ENCODE measurements at regions not wholly inside any gene's neighbourhood (a gene's known extent, or its start where the extent isn't known, plus 50 kb on each side); places are given as distances from the start of the nearest gene placed in this dataset.

- Histone ChIP-seq H3K79me2 (ENCODE audit: low read length) (no peaks in the 10 kb centered on the region), H3K27me3 (ENCODE audit: low read depth, low read length) (no peaks in the 10 kb centered on the region), H3K9me3 (ENCODE audit: insufficient read depth, low read length) (no peaks in the 10 kb centered on the region), H3K4me3 (ENCODE audit: low read length) (no peak overlapping the region), H3K27ac (ENCODE audit: low read length) (no peak overlapping the region), H2AFZ (ENCODE audit: low read depth, low read length) (no peak overlapping the region), H3K9ac (ENCODE audit: low read length) (no peak overlapping the region), H4K20me1 (ENCODE audit: insufficient read depth, low read length) (no peaks in the 10 kb centered on the region), H3K36me3 (replicated peaks; ENCODE audit: low read depth, low read length) (no peaks in the 10 kb centered on the region), H3K4me1 (ENCODE audit: low read length) (no peaks in the 10 kb centered on the region), H3K4me2 (ENCODE audit: low read length) (no peak overlapping the region)
- no peak for TF ChIP-seq CTCF (IDR thresholded peaks at IDR 0.05; ENCODE audit: low read depth, low read length)
- TF ChIP-seq EZH2phosphoT487 (IDR thresholded peaks at IDR 0.05; ENCODE audit: low read depth), result no peak
Measured at GRCh38 chr5:57414191-57414590, 68.4 kb downstream of the ACTBL2 start.

- H3K9me3 ChIP-seq (ENCODE audit: insufficient read depth, low read length), result no peaks in the 10 kb centered on the region
Measured at GRCh38 chr5:57413145-57413544, 69.5 kb downstream of the ACTBL2 start.

DNA sequence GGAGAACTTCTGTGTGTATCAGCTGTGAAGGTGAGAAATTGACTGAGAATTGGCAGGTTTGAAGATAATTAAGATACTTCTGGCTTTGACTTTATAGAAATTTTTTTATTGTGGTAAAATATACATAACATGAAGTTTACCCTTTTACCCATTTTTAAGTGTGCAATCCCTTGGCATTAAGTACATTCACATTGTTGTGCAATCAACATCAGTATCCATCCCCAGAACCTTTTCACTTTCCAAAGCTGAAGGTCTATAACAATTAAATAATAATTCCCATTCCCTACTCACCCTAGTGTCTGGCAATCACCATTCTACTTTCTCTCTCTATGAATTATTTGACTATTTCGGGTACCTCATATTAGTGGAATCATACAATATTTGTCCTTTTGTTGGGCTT lies 69.9 kb downstream of the ACTBL2 start:
- no peaks in the 10 kb centered on the region for H3K36me3 ChIP-seq (replicated peaks; ENCODE audit: low read depth, low read length)
- H3K4me3 ChIP-seq (ENCODE audit: low read length), result no peak overlapping the region
- H3K27ac ChIP-seq (ENCODE audit: low read length), result no peak overlapping the region
- H3K27me3 ChIP-seq (ENCODE audit: low read depth, low read length), result no peaks in the 10 kb centered on the region
- no peaks in the 10 kb centered on the region for H4K20me1 ChIP-seq (ENCODE audit: insufficient read depth, low read length)
- no peak overlapping the region for H2AFZ ChIP-seq (ENCODE audit: low read depth, low read length)
- TF ChIP-seq EZH2phosphoT487 (IDR thresholded peaks at IDR 0.05; ENCODE audit: low read depth), result no peak
- no peaks in the 10 kb centered on the region for H3K4me1 ChIP-seq (ENCODE audit: low read length)
- no peak overlapping the region for H3K4me2 ChIP-seq (ENCODE audit: low read length)
- no peaks in the 10 kb centered on the region for H3K9me3 ChIP-seq (ENCODE audit: insufficient read depth, low read length)
- no peaks in the 10 kb centered on the region for H3K79me2 ChIP-seq (ENCODE audit: low read length)
- H3K9ac ChIP-seq (ENCODE audit: low read length), result no peak overlapping the region

More at GRCh38 chr5:57413145-57413544, 69.5 kb downstream of the ACTBL2 start:
- H3K4me2 ChIP-seq (ENCODE audit: low read length), result no peak overlapping the region
- H3K27me3 ChIP-seq (ENCODE audit: low read depth, low read length), result no peaks in the 10 kb centered on the region
- H3K27ac ChIP-seq (ENCODE audit: low read length), result no peak overlapping the region
- TF ChIP-seq CTCF (IDR thresholded peaks at IDR 0.05; ENCODE audit: low read depth, low read length) (no peak), EZH2phosphoT487 (IDR thresholded peaks at IDR 0.05; ENCODE audit: low read depth) (no peak)
- no peak overlapping the region for H2AFZ ChIP-seq (ENCODE audit: low read depth, low read length)
- no peak overlapping the region for H3K9ac ChIP-seq (ENCODE audit: low read length)
- H3K4me3 ChIP-seq (ENCODE audit: low read length), result no peak overlapping the region
- no peaks in the 10 kb centered on the region for H3K79me2 ChIP-seq (ENCODE audit: low read length)
- no peaks in the 10 kb centered on the region for H3K4me1 ChIP-seq (ENCODE audit: low read length)
- no peaks in the 10 kb centered on the region for H4K20me1 ChIP-seq (ENCODE audit: insufficient read depth, low read length)
- H3K36me3 ChIP-seq (replicated peaks; ENCODE audit: low read depth, low read length), result no peaks in the 10 kb centered on the region

DNA sequence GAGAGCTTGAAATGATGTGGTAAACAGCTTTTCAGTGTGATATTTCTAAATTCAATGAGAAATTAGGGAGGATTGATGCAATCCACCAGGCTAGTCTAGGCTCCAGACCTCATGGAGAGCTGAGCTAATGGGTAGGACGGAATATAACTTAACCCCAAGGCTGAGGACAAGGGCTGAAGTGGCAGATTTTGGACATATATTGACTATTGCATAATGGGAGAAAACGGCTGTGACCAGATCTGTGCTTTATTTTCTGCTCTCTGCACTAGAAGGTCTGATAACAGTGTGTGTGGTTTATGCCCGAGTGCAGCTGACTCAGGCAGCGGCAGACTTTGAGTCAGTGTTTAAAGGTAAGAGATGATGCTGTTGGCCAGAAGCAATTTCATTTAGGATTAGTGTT lies 70.6 kb downstream of the ACTBL2 start:
- Histone ChIP-seq H3K9ac (ENCODE audit: low read length) (no peak overlapping the region), H2AFZ (ENCODE audit: low read depth, low read length) (no peak overlapping the region), H3K4me3 (ENCODE audit: low read length) (no peak overlapping the region), H3K4me1 (ENCODE audit: low read length) (no peaks in the 10 kb centered on the region), H3K27ac (ENCODE audit: low read length) (no peak overlapping the region), H3K9me3 (ENCODE audit: insufficient read depth, low read length) (no peaks in the 10 kb centered on the region), H4K20me1 (ENCODE audit: insufficient read depth, low read length) (no peaks in the 10 kb centered on the region), H3K79me2 (ENCODE audit: low read length) (no peaks in the 10 kb centered on the region), H3K27me3 (ENCODE audit: low read depth, low read length) (no peaks in the 10 kb centered on the region), H3K36me3 (replicated peaks; ENCODE audit: low read depth, low read length) (no peaks in the 10 kb centered on the region), H3K4me2 (ENCODE audit: low read length) (no peak overlapping the region)
- TF ChIP-seq CTCF (IDR thresholded peaks at IDR 0.05; ENCODE audit: low read depth, low read length), result no peak
- no peak for TF ChIP-seq EZH2phosphoT487 (IDR thresholded peaks at IDR 0.05; ENCODE audit: low read depth)
